IMR-90 (cell line): ENCODE measurements at regions not wholly inside any gene's neighbourhood (a gene's known extent, or its start where the extent isn't known, plus 50 kb on each side); places are given as distances from the start of the nearest gene placed in this dataset.
"Not testable (repeated sequence)": the region's sequence is repeated elsewhere in the genome, so short reads cannot be mapped to it uniquely, and the experiment has no call there.

ENCODE experiments used
- ATAC-seq: fragments of 200-7000 bp; cut with Tn5 transposase; 2 replicates; pipeline ENCODE4 v1.9.1; 2020; ENCODE audit warnings: low read depth, mild to moderate bottlenecking, moderate library complexity
- BruUV-seq: library from RNA; stranded (reverse); fragments of 400-500 nt; replicated peaks from 2 replicates; lab custom pipeline; 2021; lab: Mats Ljungman, UMichigan
- CTCF ChIA-PET: fragments of 300-600 bp; formaldehyde crosslinking; extraction: SDS; loops from one replicate; lab custom pipeline; 2021; ENCODE audit warnings: antibody characterized with exemption; lab: Yijun Ruan, JAX
- POLR2A ChIA-PET: fragments of 300-600 bp; sonication (Branson Sonifier 250); formaldehyde crosslinking; loops from one replicate; lab custom pipeline; 2022; ENCODE audit warnings: antibody characterized with exemption; ENCODE audit not compliant: unreplicated experiment; lab: Charles Lee
- DNase-seq: peaks from one replicate; pipeline ENCODE4 v3.0.0; 2013
- H2AFZ ChIP-seq: replicated peaks from 2 replicates; pipeline ENCODE3; 2013; ENCODE audit warnings: low read length, mild to moderate bottlenecking; ENCODE audit not compliant: poor library complexity
- H2AK5ac ChIP-seq: 2 replicates; pipeline ENCODE4 v1.6.1; 2013; ENCODE audit warnings: low read depth, low read length, inconsistent platforms
- H2AK9ac ChIP-seq: replicated peaks from 2 replicates; pipeline ENCODE3; 2013; ENCODE audit warnings: mild to moderate bottlenecking, low read depth, low read length, moderate library complexity; ENCODE audit not compliant: poor library complexity
- H2BK120ac ChIP-seq: 2 replicates; pipeline ENCODE4 v1.6.1; 2013; ENCODE audit warnings: low read depth, low read length, inconsistent platforms
- H2BK15ac ChIP-seq: 3 replicates; pipeline ENCODE4 v1.6.1; 2013; ENCODE audit warnings: low read depth, low read length, inconsistent platforms
- H2BK20ac ChIP-seq: 2 replicates; pipeline ENCODE4 v1.6.1; 2013; ENCODE audit warnings: low read depth, mild to moderate bottlenecking, inconsistent platforms, low read length, moderate library complexity
- H2BK5ac ChIP-seq: 2 replicates; pipeline ENCODE4 v1.6.1; 2013; ENCODE audit warnings: mild to moderate bottlenecking, low read depth, low read length, inconsistent platforms; ENCODE audit not compliant: poor library complexity, severe bottlenecking
- H3K14ac ChIP-seq: replicated peaks from 2 replicates; pipeline ENCODE4 v1.6.1; 2013; ENCODE audit warnings: low read depth, low read length, inconsistent platforms
- H3K18ac ChIP-seq: 2 replicates; pipeline ENCODE4 v1.6.1; 2013; ENCODE audit warnings: low read depth, low read length, control low read depth
- H3K23ac ChIP-seq: 2 replicates; pipeline ENCODE4 v1.6.1; 2013; ENCODE audit warnings: low read depth, low read length, inconsistent platforms
- H3K27ac ChIP-seq: 2 replicates; pipeline ENCODE4 v1.5.1; 2013; ENCODE audit warnings: mild to moderate bottlenecking, control low read depth, low read length; ENCODE audit not compliant: insufficient read depth
- H3K27me3 ChIP-seq: 2 replicates; pipeline ENCODE4 v1.6.1; 2013; ENCODE audit warnings: low read length; ENCODE audit not compliant: control insufficient read depth, insufficient read depth
- H3K36me3 ChIP-seq: 2 replicates; pipeline ENCODE4 v1.6.1; 2013; ENCODE audit warnings: low read length, mixed read lengths; ENCODE audit not compliant: control insufficient read depth, insufficient read depth
- H3K4ac ChIP-seq: 2 replicates; pipeline ENCODE4 v1.6.1; 2013; ENCODE audit warnings: low read depth, low read length, inconsistent platforms
- H3K4me1 ChIP-seq: 2 replicates; pipeline ENCODE4 v1.6.1; 2013; ENCODE audit warnings: low read length, mixed read lengths; ENCODE audit not compliant: control insufficient read depth, insufficient read depth
- H3K4me2 ChIP-seq: 2 replicates; pipeline ENCODE4 v1.6.1; 2013; ENCODE audit warnings: low read depth, mild to moderate bottlenecking, control low read depth, low read length, moderate library complexity
- H3K4me3 ChIP-seq: 2 replicates; pipeline ENCODE4 v1.5.1; 2013; ENCODE audit warnings: low read depth, mild to moderate bottlenecking, control low read depth, low read length, moderate library complexity; ENCODE audit not compliant: insufficient read depth
- H3K56ac ChIP-seq: 2 replicates; pipeline ENCODE4 v1.6.1; 2013; ENCODE audit warnings: low read length, inconsistent platforms; ENCODE audit not compliant: insufficient read depth; ENCODE audit errors: extremely low read depth
- H3K79me1 ChIP-seq, 2 experiments: 2 replicates each; pipeline ENCODE4 v1.6.1; 2013; ENCODE audit warnings: low read length in 2 of 2, inconsistent platforms in 1 of 2, low read depth in 1 of 2
- H3K9ac ChIP-seq: 2 replicates; pipeline ENCODE4 v1.6.1; 2013; ENCODE audit warnings: low read depth, low read length, control low read depth
- H3K9me1 ChIP-seq: 2 replicates; pipeline ENCODE4 v1.6.1; 2013; ENCODE audit warnings: low read length, inconsistent platforms; ENCODE audit not compliant: insufficient read depth
- H3K9me3 ChIP-seq: 2 replicates; pipeline ENCODE4 v1.6.1; 2013; ENCODE audit warnings: low read length; ENCODE audit not compliant: control insufficient read depth, insufficient read depth
- H4K20me1 ChIP-seq: 2 replicates; pipeline ENCODE4 v1.6.1; 2013; ENCODE audit warnings: low read length, inconsistent platforms; ENCODE audit not compliant: insufficient read depth
- H4K5ac ChIP-seq: 2 replicates; pipeline ENCODE4 v1.6.1; 2013; ENCODE audit warnings: mild to moderate bottlenecking, low read depth, low read length, control low read depth
- H4K8ac ChIP-seq, 2 experiments: 2 replicates each; pipeline ENCODE4 v1.6.1; 2013; ENCODE audit warnings: low read depth in 2 of 2, low read length in 2 of 2, control low read depth in 1 of 2, inconsistent platforms in 1 of 2
- H4K91ac ChIP-seq: 2 replicates; pipeline ENCODE4 v1.6.1; 2013; ENCODE audit warnings: low read depth, low read length, inconsistent platforms; ENCODE audit not compliant: insufficient read depth
- BHLHE40 ChIP-seq: fragments of 150-350 bp; IDR thresholded peaks from 2 replicates; pipeline ENCODE4 v1.6.1; 2016; ENCODE audit warnings: mild to moderate bottlenecking, low read depth, low read length
- FOS ChIP-seq: fragments of 150-350 bp; IDR thresholded peaks from 2 replicates; pipeline ENCODE4 v1.6.1; 2016; ENCODE audit warnings: low read depth, low read length
- MAFK ChIP-seq: IDR thresholded peaks from 2 replicates; pipeline ENCODE4 v1.6.1; 2012; ENCODE audit warnings: low read depth, low read length, improper control_type of control experiment
- RCOR1 ChIP-seq: IDR thresholded peaks from 2 replicates; pipeline ENCODE4 v1.6.1; 2012; ENCODE audit warnings: mild to moderate bottlenecking, low read length, improper control_type of control experiment; ENCODE audit not compliant: insufficient replicate concordance
- RFX5 ChIP-seq: IDR thresholded peaks from 2 replicates; pipeline ENCODE4 v1.8.0; 2012; ENCODE audit warnings: low read depth, mild to moderate bottlenecking, low read length, moderate library complexity
- SMC3 ChIP-seq: fragments of 150-350 bp; IDR thresholded peaks from 2 replicates; pipeline ENCODE4 v1.6.1; 2016; ENCODE audit warnings: low read depth, mild to moderate bottlenecking, antibody characterized with exemption, low read length, moderate library complexity
- USF2 ChIP-seq: fragments of 150-350 bp; IDR thresholded peaks from 2 replicates; pipeline ENCODE4 v1.6.1; 2017; ENCODE audit warnings: mild to moderate bottlenecking, antibody characterized with exemption, low read length, low read depth
- WGBS, 2 experiments: methylation state at CpG; one replicate each; pipeline versions ENCODE4 v1.1.5 to v1.1.7; 2013; ENCODE audit warnings: missing lambda C conversion rate in 2 of 2; ENCODE audit not compliant: insufficient read length in 1 of 2; ENCODE audit errors: extremely low coverage in 2 of 2; 5-methylcytosine and 5-hydroxymethylcytosine counted together
- dilution Hi-C: fragments of 300-500 bp; cut with HindIII; formaldehyde crosslinking; loops from one replicate; pipeline ENCODE4 v1.14.3; 2018; ENCODE audit warnings: low sequenced_read_pairs; ENCODE audit not compliant: unreplicated experiment
- in situ Hi-C: fragments of 300-500 bp; cut with MboI; formaldehyde crosslinking; loops from 3 replicates; pipeline ENCODE4 v1.14.3; 2019; ENCODE audit warnings: low sequenced_read_pairs, inconsistent platforms, mixed read lengths
- intact Hi-C: fragments of 100-400 bp; cut with micrococcal nuclease; formaldehyde crosslinking; loops from 2 replicates; pipeline ENCODE4 v1.10.0; 2022

GRCh38 chr2:132272713-132273112 lies 111.0 kb upstream of the ANKRD30BL start:
- Histone ChIP-seq H3K9me3 (peaks cover 2% of the 10 kb centered on the region; the same call in 1 of the 2 replicates), H4K91ac (no peak overlapping the region), H3K23ac (no peak overlapping the region), H3K4me2 (no peak overlapping the region), H3K4me3 (no peak overlapping the region), H3K14ac (no peak overlapping the region), H4K8ac (no peak overlapping the region), H3K9me1 (no peaks in the 10 kb centered on the region), H3K27ac (no peak overlapping the region), H3K56ac (no peak overlapping the region), H3K18ac (no peak overlapping the region), H2BK15ac (no peak overlapping the region), H2AFZ (no peak overlapping the region), H4K5ac (no peak overlapping the region), H3K79me1 (no peaks in the 10 kb centered on the region), H2BK5ac (no peak overlapping the region), H3K27me3 (no peaks in the 10 kb centered on the region), H3K4me1 (no peaks in the 10 kb centered on the region), H2AK9ac (no peak overlapping the region), H2BK20ac (no peak overlapping the region), H3K4ac (no peak overlapping the region), H2AK5ac (no peak overlapping the region), H2BK120ac (no peak overlapping the region), H4K20me1 (no peaks in the 10 kb centered on the region), H3K36me3 (no peaks in the 10 kb centered on the region), H3K9ac (no peak overlapping the region)
- ATAC-seq (no peak), DNase-seq (no peak)
- dilution Hi-C loops = no loop called here
- in situ Hi-C loops = no loop called here
- 100% methylated on average over 4 of the region's 14 CpGs; no CpG with 5 or more reads in 1 of the 2 experiments for whole genome bisulfite sequencing, 2 experiments
- TF ChIP-seq RCOR1 (no peak), FOS (no peak), MAFK (no peak), RFX5 (no peak), BHLHE40 (no peak), SMC3 (no peak), USF2 (no peak)
- ChIA-PET CTCF (no interaction called here), POLR2A (no interaction called here)
- no TSS peak for BruUV-seq
- intact Hi-C loops = no loop called here

GRCh38 chr2:132273585-132273984 lies 111.8 kb upstream of the ANKRD30BL start:
- H3K79me1 ChIP-seq, H2BK15ac ChIP-seq, H3K9me3 ChIP-seq, H3K4me3 ChIP-seq, H2AK5ac ChIP-seq, DNase-seq, ATAC-seq, intact Hi-C loops, H3K56ac ChIP-seq, H2AK9ac ChIP-seq, H3K4me1 ChIP-seq, BruUV-seq, H4K91ac ChIP-seq, H3K27ac ChIP-seq, CTCF ChIA-PET, H4K8ac ChIP-seq, POLR2A ChIA-PET, H2BK20ac ChIP-seq, H3K14ac ChIP-seq, H3K36me3 ChIP-seq, in situ Hi-C loops, H3K9me1 ChIP-seq, H3K23ac ChIP-seq, H4K20me1 ChIP-seq, H3K9ac ChIP-seq, H3K18ac ChIP-seq, H2BK5ac ChIP-seq, dilution Hi-C loops, H3K4ac ChIP-seq, H3K4me2 ChIP-seq, H4K5ac ChIP-seq, H2BK120ac ChIP-seq, H2AFZ ChIP-seq, H3K27me3 ChIP-seq: not testable (repeated sequence)
- WGBS, 2 experiments = 91% methylated on average over 10 of the region's 23 CpGs; no CpG with 5 or more reads in 1 of the 2 experiments
